K562 (cell line): ENCODE measurements at regions not wholly inside any gene's neighbourhood (a gene's known extent, or its start where the extent isn't known, plus 50 kb on each side); places are given as distances from the start of the nearest gene placed in this dataset.

Experiments
- ATAC-seq: fragments of 200-7000 bp; cut with Tn5 transposase; 3 replicates; pipeline ENCODE4 v1.9.1; 2020; ENCODE audit warnings: moderate library complexity
- BruUV-seq: library from RNA; stranded (reverse); fragments of 400-500 nt; replicated peaks from 2 replicates; lab custom pipeline; 2021; lab: Mats Ljungman, UMichigan
- CTCF ChIA-PET: fragments of 300-600 bp; formaldehyde crosslinking; extraction: SDS; loops from one replicate; lab custom pipeline; 2021; ENCODE audit warnings: low intra/inter-chr PET ratio; lab: Yijun Ruan, JAX
- POLR2A ChIA-PET: fragments of 300-600, 350-650 bp; sonication (Branson Sonifier 250); formaldehyde crosslinking; extraction: SDS; loops from one replicate; lab custom pipeline; 2021; ENCODE audit warnings: antibody characterized with exemption, inconsistent platforms; lab: Yijun Ruan, JAX
- DNase-seq, 4 experiments: peaks; one replicate each; pipeline versions ENCODE4 v3.0.0 to v3.0.0-alpha.2; 2011 to 2018; ENCODE audit warnings: low spot score in 3 of 4, mixed read lengths in 3 of 4; ENCODE audit errors: extremely low read depth in 1 of 4
- FAIRE-seq: peaks from 2 replicates; lab custom pipeline; 2011; peaks lifted over from hg19 to GRCh38; lab: Jason Lieb, UNC
- H2AFZ ChIP-seq: 2 replicates; pipeline ENCODE4 v1.6.0; 2011; ENCODE audit warnings: low read depth, low read length, control low read depth, inconsistent platforms
- H3K27ac ChIP-seq: fragments of 200-600 bp; 3 replicates; pipeline ENCODE4 v1.8.0; 2011; ENCODE audit warnings: low read depth, mild to moderate bottlenecking, control low read depth, inconsistent platforms, low read length, moderate library complexity, mixed read lengths; ENCODE audit errors: extremely low read depth
- H3K27me3 ChIP-seq, 2 experiments: fragments of 300-600 bp in 1 of 2; 2 replicates in 1 of 2; 3 replicates in 1 of 2; pipeline versions ENCODE4 v1.6.0 to v1.8.0; 2011; ENCODE audit warnings: inconsistent platforms in 2 of 2, low read length in 2 of 2, mild to moderate bottlenecking in 1 of 2, mixed read lengths in 1 of 2, moderate library complexity in 1 of 2; ENCODE audit not compliant: control insufficient read depth in 2 of 2, insufficient read depth in 2 of 2
- H3K36me3 ChIP-seq: fragments of 300-600 bp; 3 replicates; pipeline ENCODE4 v1.8.0; 2011; ENCODE audit warnings: mild to moderate bottlenecking, low read length, inconsistent platforms; ENCODE audit not compliant: control insufficient read depth, insufficient read depth
- H3K4me1 ChIP-seq, 2 experiments: fragments of 200-600 bp in 1 of 2; replicated peaks in 1 of 2; 2 replicates in 1 of 2; 3 replicates in 1 of 2; pipeline versions ENCODE4 v1.5.1 to v1.8.0; 2011; ENCODE audit warnings: inconsistent platforms in 2 of 2, low read length in 2 of 2, mild to moderate bottlenecking in 1 of 2, mixed read lengths in 1 of 2, moderate library complexity in 1 of 2; ENCODE audit not compliant: control insufficient read depth in 2 of 2, insufficient read depth in 2 of 2
- H3K4me2 ChIP-seq: 2 replicates; pipeline ENCODE4 v1.6.1; 2011; ENCODE audit warnings: low read length, control low read depth, inconsistent platforms, mixed read lengths; ENCODE audit not compliant: insufficient read depth
- H3K4me3 ChIP-seq: fragments of 200-600 bp; sonication (generic), shearing (Covaris generic); 2 replicates; pipeline ENCODE4 v1.5.1; 2016; ENCODE audit warnings: control low read depth, inconsistent platforms
- H3K79me2 ChIP-seq: fragments of 200-600 bp; 3 replicates; pipeline ENCODE4 v1.8.0; 2011; ENCODE audit warnings: low read length, inconsistent platforms; ENCODE audit not compliant: control insufficient read depth, insufficient read depth
- H3K9ac ChIP-seq, 2 experiments: 2 replicates each; pipeline versions ENCODE4 v1.6.0 to v1.6.1; 2011; ENCODE audit warnings: low read depth in 2 of 2, low read length in 2 of 2, control low read depth in 1 of 2, inconsistent platforms in 1 of 2, mild to moderate bottlenecking in 1 of 2, mixed read lengths in 1 of 2; ENCODE audit not compliant: insufficient read depth in 1 of 2
- H3K9me1 ChIP-seq: one replicate; pipeline ENCODE4 v1.6.0; 2011; ENCODE audit warnings: inconsistent platforms, mild to moderate bottlenecking, low read length, moderate library complexity; ENCODE audit not compliant: control insufficient read depth, insufficient read depth
- H3K9me3 ChIP-seq: replicated peaks from 2 replicates; pipeline ENCODE4 v1.5.1; 2011; ENCODE audit warnings: low read depth, low read length, inconsistent platforms; ENCODE audit not compliant: control insufficient read depth, insufficient read depth
- H4K20me1 ChIP-seq: replicated peaks from 2 replicates; pipeline ENCODE4 v1.6.1; 2011; ENCODE audit warnings: low read length, inconsistent platforms, mixed read lengths; ENCODE audit not compliant: control insufficient read depth, insufficient read depth
- HMG20A ChIP-seq: fragments of 450-650 bp; formaldehyde crosslinking; conservative IDR thresholded peaks from 2 replicates; pipeline ENCODE4 v1.4.0; 2020; ENCODE audit warnings: mild to moderate bottlenecking, mixed read lengths
- MIER1 ChIP-seq: fragments of 450-650 bp; IDR thresholded peaks from 2 replicates; pipeline ENCODE4 v1.6.1; 2016; ENCODE audit warnings: antibody characterized with exemption, mild to moderate bottlenecking, low read depth
- SAP30 ChIP-seq: fragments of 200-600 bp; sonication (generic); IDR thresholded peaks from 2 replicates; pipeline ENCODE4 v1.6.1; 2012; ENCODE audit warnings: borderline replicate concordance, low read depth, mild to moderate bottlenecking, moderate library complexity, low read length, control low read depth, inconsistent platforms; ENCODE audit not compliant: insufficient read depth, poor library complexity, severe bottlenecking
- TBL1XR1 ChIP-seq, 2 experiments: IDR thresholded peaks; 2 replicates each; pipeline ENCODE4 v1.6.1; 2012; ENCODE audit warnings: improper control_type of control experiment in 2 of 2, low read length in 2 of 2, mild to moderate bottlenecking in 1 of 2
- ZNF274 ChIP-seq: IDR thresholded peaks from 2 replicates; pipeline ENCODE4 v1.6.1; 2011; ENCODE audit warnings: low read depth, mild to moderate bottlenecking, low read length, moderate library complexity, borderline replicate concordance
- WGBS: fragments of 100-300 bp; shearing (Covaris generic); methylation state at CpG from one replicate; pipeline ENCODE4 v1.1.6; 2016; ENCODE audit warnings: low coverage, mixed read lengths; ENCODE audit not compliant: insufficient coverage; ENCODE audit errors: missing lambda C conversion rate; 5-methylcytosine and 5-hydroxymethylcytosine counted together
- in situ Hi-C: fragments of 300-500 bp; cut with MboI; formaldehyde crosslinking; loops from 4 replicates; pipeline ENCODE4 v1.15.0; 2018; ENCODE audit warnings: inconsistent platforms, mixed read lengths
- intact Hi-C: fragments of 100-400 bp; cut with micrococcal nuclease; formaldehyde crosslinking; loops from 2 replicates; pipeline ENCODE4 v1.14.2; 2022

DNA sequence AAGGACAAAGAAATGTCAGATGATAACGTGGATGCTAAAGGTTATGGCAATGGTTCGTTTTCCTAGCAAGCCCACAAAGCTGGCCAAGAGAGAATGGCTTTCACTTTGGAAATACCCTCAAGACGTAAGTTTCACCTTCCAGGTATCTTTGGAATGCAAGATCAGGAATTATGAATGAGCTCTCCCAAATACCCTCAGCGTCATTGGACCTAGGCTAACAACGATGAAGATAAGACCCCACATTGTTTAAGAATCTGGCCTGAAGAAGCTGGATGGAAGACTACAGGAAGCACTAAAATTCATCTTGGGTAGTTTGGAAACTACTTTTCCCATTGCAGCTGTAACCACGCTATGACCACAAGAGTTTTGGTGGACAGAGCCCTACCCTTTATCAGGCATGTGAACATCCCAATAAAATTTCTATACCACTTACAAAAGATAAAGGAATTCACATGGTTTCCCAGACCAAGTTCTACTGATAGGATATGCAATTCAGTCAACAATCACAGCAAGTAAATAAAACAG lies 111.9 kb downstream of the KDR start:
- H2AFZ ChIP-seq, result no peak overlapping the region
- under 1% methylated on average over 6 of the region's 6 CpGs for WGBS
- no peaks in the 10 kb centered on the region for H3K4me1 ChIP-seq
- intact Hi-C loops (no loop called here), in situ Hi-C loops (no loop called here)
- CTCF ChIA-PET, result no interaction called here
- BruUV-seq, result no TSS peak
- POLR2A ChIA-PET, result interaction anchor here (0.6 to 0.8 kb wide), 2 partner anchors 11 to 19 kb away, joined by 3 read pairs; no protein-coding TSS in a partner anchor
- FAIRE-seq (no peak), DNase-seq (no peak), ATAC-seq (no peak)
- no peak overlapping the region for H3K4me2 ChIP-seq
- no peaks in the 10 kb centered on the region for H3K9me3 ChIP-seq
- no peaks in the 10 kb centered on the region for H3K79me2 ChIP-seq
- H3K4me3 ChIP-seq, result no peak overlapping the region
- H3K9ac ChIP-seq, result no peak overlapping the region
- H3K27ac ChIP-seq, result no peak overlapping the region
- no peaks in the 10 kb centered on the region for H4K20me1 ChIP-seq
- no peaks in the 10 kb centered on the region for H3K9me1 ChIP-seq
- no peak for TF ChIP-seq SAP30
- TF ChIP-seq ZNF274, result no peak
- no peak for TF ChIP-seq MIER1
- no peak for TF ChIP-seq HMG20A
- no peak for TF ChIP-seq TBL1XR1 (IDR thresholded peaks at IDR 0.05; ENCODE audit: low read length in 2 of 2)
- no peaks in the 10 kb centered on the region for H3K27me3 ChIP-seq
- no peaks in the 10 kb centered on the region for H3K36me3 ChIP-seq
